Upper lobe of left lung (tissue), 4 donors: ENCODE measurements at regions not wholly inside any gene's neighbourhood (a gene's known extent, or its start where the extent isn't known, plus 50 kb on each side); places are given as distances from the start of the nearest gene placed in this dataset.

Experiments used
- CTCF ChIP-seq, 6 experiments: fragments of 450-650 bp in 4 of 6; fragments of 200-600 bp in 2 of 6; sonication (generic) in 2 of 6; IDR thresholded peaks; one replicate each; pipeline ENCODE4 v1.5.1; 2016 to 2019; ENCODE audit warnings: antibody characterized with exemption in 6 of 6
- EP300 ChIP-seq, 4 donors: sonication (generic); formaldehyde crosslinking; IDR thresholded peaks; one replicate each; pipeline ENCODE4 v1.5.1; 2017; ENCODE audit warnings: antibody characterized with exemption in 4 of 4, control low read depth in 2 of 4
- POLR2A ChIP-seq, 4 donors: fragments of 450-650 bp; IDR thresholded peaks; one replicate each; pipeline ENCODE4 v1.5.1; 2016 to 2017; ENCODE audit warnings: antibody characterized with exemption in 4 of 4, mild to moderate bottlenecking in 2 of 4
- POLR2AphosphoS5 ChIP-seq, 2 donors: sonication (generic); formaldehyde crosslinking; IDR thresholded peaks; one replicate each; pipeline ENCODE4 v1.5.1; 2017; ENCODE audit warnings: antibody characterized with exemption in 2 of 2

GRCh38 chr6:98118397-98119045, 715.9 kb upstream of the POU3F2 start:
- TF ChIP-seq EP300 (IDR thresholded peaks at IDR 0.05) (no peak), POLR2A (IDR thresholded peaks at IDR 0.05) (no peak), CTCF (IDR thresholded peaks at IDR 0.05) (no peak), POLR2AphosphoS5 (IDR thresholded peaks at IDR 0.05) (no peak)
